K562 (cell line): ENCODE measurements at regions not wholly inside any gene's neighbourhood (a gene's known extent, or its start where the extent isn't known, plus 50 kb on each side); places are given as distances from the start of the nearest gene placed in this dataset.
A peak's percentile ranks its signal among the peaks of the same experiment; 100 is the strongest.

Experiments used
- ATAC-seq: fragments of 200-7000 bp; cut with Tn5 transposase; 3 replicates; pipeline ENCODE4 v1.9.1; 2020; ENCODE audit warnings: moderate library complexity
- BruUV-seq: library from RNA; stranded (reverse); fragments of 400-500 nt; replicated peaks from 2 replicates; lab custom pipeline; 2021; lab: Mats Ljungman, UMichigan
- CTCF ChIA-PET: fragments of 300-600 bp; formaldehyde crosslinking; extraction: SDS; loops from one replicate; lab custom pipeline; 2021; ENCODE audit warnings: low intra/inter-chr PET ratio; lab: Yijun Ruan, JAX
- POLR2A ChIA-PET: fragments of 300-600, 350-650 bp; sonication (Branson Sonifier 250); formaldehyde crosslinking; extraction: SDS; loops from one replicate; lab custom pipeline; 2021; ENCODE audit warnings: antibody characterized with exemption, inconsistent platforms; lab: Yijun Ruan, JAX
- DNase-seq, 4 experiments: peaks; one replicate each; pipeline versions ENCODE4 v3.0.0 to v3.0.0-alpha.2; 2011 to 2018; ENCODE audit warnings: low spot score in 3 of 4, mixed read lengths in 3 of 4; ENCODE audit errors: extremely low read depth in 1 of 4
- FAIRE-seq: peaks from 2 replicates; lab custom pipeline; 2011; peaks lifted over from hg19 to GRCh38; lab: Jason Lieb, UNC
- H2AFZ ChIP-seq: 2 replicates; pipeline ENCODE4 v1.6.0; 2011; ENCODE audit warnings: low read depth, low read length, control low read depth, inconsistent platforms
- H3K27ac ChIP-seq: fragments of 200-600 bp; 3 replicates; pipeline ENCODE4 v1.8.0; 2011; ENCODE audit warnings: low read depth, mild to moderate bottlenecking, control low read depth, inconsistent platforms, low read length, moderate library complexity, mixed read lengths; ENCODE audit errors: extremely low read depth
- H3K27me3 ChIP-seq, 2 experiments: fragments of 300-600 bp in 1 of 2; 2 replicates in 1 of 2; 3 replicates in 1 of 2; pipeline versions ENCODE4 v1.6.0 to v1.8.0; 2011; ENCODE audit warnings: inconsistent platforms in 2 of 2, low read length in 2 of 2, mild to moderate bottlenecking in 1 of 2, mixed read lengths in 1 of 2, moderate library complexity in 1 of 2; ENCODE audit not compliant: control insufficient read depth in 2 of 2, insufficient read depth in 2 of 2
- H3K36me3 ChIP-seq: fragments of 300-600 bp; 3 replicates; pipeline ENCODE4 v1.8.0; 2011; ENCODE audit warnings: mild to moderate bottlenecking, low read length, inconsistent platforms; ENCODE audit not compliant: control insufficient read depth, insufficient read depth
- H3K4me1 ChIP-seq, 2 experiments: fragments of 200-600 bp in 1 of 2; replicated peaks in 1 of 2; 2 replicates in 1 of 2; 3 replicates in 1 of 2; pipeline versions ENCODE4 v1.5.1 to v1.8.0; 2011; ENCODE audit warnings: inconsistent platforms in 2 of 2, low read length in 2 of 2, mild to moderate bottlenecking in 1 of 2, mixed read lengths in 1 of 2, moderate library complexity in 1 of 2; ENCODE audit not compliant: control insufficient read depth in 2 of 2, insufficient read depth in 2 of 2
- H3K4me2 ChIP-seq: 2 replicates; pipeline ENCODE4 v1.6.1; 2011; ENCODE audit warnings: low read length, control low read depth, inconsistent platforms, mixed read lengths; ENCODE audit not compliant: insufficient read depth
- H3K4me3 ChIP-seq: fragments of 200-600 bp; sonication (generic), shearing (Covaris generic); 2 replicates; pipeline ENCODE4 v1.5.1; 2016; ENCODE audit warnings: control low read depth, inconsistent platforms
- H3K79me2 ChIP-seq: fragments of 200-600 bp; 3 replicates; pipeline ENCODE4 v1.8.0; 2011; ENCODE audit warnings: low read length, inconsistent platforms; ENCODE audit not compliant: control insufficient read depth, insufficient read depth
- H3K9ac ChIP-seq, 2 experiments: 2 replicates each; pipeline versions ENCODE4 v1.6.0 to v1.6.1; 2011; ENCODE audit warnings: low read depth in 2 of 2, low read length in 2 of 2, control low read depth in 1 of 2, inconsistent platforms in 1 of 2, mild to moderate bottlenecking in 1 of 2, mixed read lengths in 1 of 2; ENCODE audit not compliant: insufficient read depth in 1 of 2
- H3K9me1 ChIP-seq: one replicate; pipeline ENCODE4 v1.6.0; 2011; ENCODE audit warnings: inconsistent platforms, mild to moderate bottlenecking, low read length, moderate library complexity; ENCODE audit not compliant: control insufficient read depth, insufficient read depth
- H3K9me3 ChIP-seq: replicated peaks from 2 replicates; pipeline ENCODE4 v1.5.1; 2011; ENCODE audit warnings: low read depth, low read length, inconsistent platforms; ENCODE audit not compliant: control insufficient read depth, insufficient read depth
- H4K20me1 ChIP-seq: replicated peaks from 2 replicates; pipeline ENCODE4 v1.6.1; 2011; ENCODE audit warnings: low read length, inconsistent platforms, mixed read lengths; ENCODE audit not compliant: control insufficient read depth, insufficient read depth
- BCOR ChIP-seq: fragments of 450-650 bp; IDR thresholded peaks from 2 replicates; pipeline ENCODE4 v1.6.1; 2016
- CBX3 ChIP-seq, 2 experiments: IDR thresholded peaks; 1 replicate in 1 of 2; 2 replicates in 1 of 2; pipeline ENCODE4 v1.6.1; 2012; ENCODE audit warnings: inconsistent platforms in 2 of 2, low read length in 2 of 2, borderline replicate concordance in 1 of 2, control low read depth in 1 of 2
- CC2D1A ChIP-seq: fragments of 450-650 bp; IDR thresholded peaks from 2 replicates; pipeline ENCODE4 v1.6.1; 2017; ENCODE audit warnings: mild to moderate bottlenecking
- FOSL1 ChIP-seq: fragments of 200-800 bp; sonication (Bioruptor generic); conservative IDR thresholded peaks from 2 replicates; pipeline ENCODE4 v1.6.1; 2016; ENCODE audit warnings: missing genetic modification characterization, missing compliant biosample characterization
- FOXM1 ChIP-seq, 2 experiments: fragments of 450-650 bp in 1 of 2; sonication (generic) in 1 of 2; formaldehyde crosslinking in 1 of 2; IDR thresholded peaks; 2 replicates each; pipeline versions ENCODE4 v1.6.1 to v1.9.0; 2017 to 2022; ENCODE audit warnings: low read depth in 2 of 2, mild to moderate bottlenecking in 2 of 2, missing genetic modification reagents in 1 of 2, moderate library complexity in 1 of 2
- JUNB ChIP-seq: fragments of 450-650 bp; formaldehyde crosslinking; conservative IDR thresholded peaks from 2 replicates; pipeline ENCODE4 v1.4.0; 2020; ENCODE audit warnings: mild to moderate bottlenecking
- KDM1A ChIP-seq, 2 experiments: fragments of 450-650 bp; IDR thresholded peaks; 2 replicates each; pipeline ENCODE4 v1.6.1; 2016; ENCODE audit warnings: mild to moderate bottlenecking in 2 of 2
- MECOM ChIP-seq: fragments of 250-450 bp; sonication (Bioruptor Pico); IDR thresholded peaks from 2 replicates; pipeline ENCODE4 v1.8.0; 2022; ENCODE audit warnings: inconsistent platforms
- OTX1 ChIP-seq: fragments of 450-650 bp; formaldehyde crosslinking; IDR thresholded peaks from 2 replicates; pipeline ENCODE4 v1.4.0; 2022; ENCODE audit warnings: mild to moderate bottlenecking
- RBM25 ChIP-seq: fragments of 200-400 bp; formaldehyde crosslinking; IDR thresholded peaks from 2 replicates; pipeline ENCODE4 v1.6.1; 2018; ENCODE audit warnings: low read length, low read depth, moderate library complexity; ENCODE audit not compliant: severe bottlenecking
- RBM39 ChIP-seq: fragments of 200-400 bp; formaldehyde crosslinking; optimal IDR thresholded peaks from 2 replicates; pipeline ENCODE3; 2018; ENCODE audit warnings: low read depth, low read length
- SMAD4 ChIP-seq: fragments of 250-450 bp; sonication (Bioruptor Pico); conservative IDR thresholded peaks from 2 replicates; pipeline ENCODE4 v1.8.0; 2021; ENCODE audit warnings: inconsistent platforms, mild to moderate bottlenecking, moderate library complexity
- ZBTB8A ChIP-seq: fragments of 450-650 bp; IDR thresholded peaks from 2 replicates; pipeline ENCODE4 v1.6.1; 2018; ENCODE audit warnings: mild to moderate bottlenecking, moderate library complexity; ENCODE audit not compliant: partially characterized antibody
- ZNF3 ChIP-seq: fragments of 250-450 bp; sonication (Bioruptor Pico); IDR thresholded peaks from 2 replicates; pipeline ENCODE4 v1.5.0; 2021; ENCODE audit warnings: mild to moderate bottlenecking, moderate library complexity
- ZNF507 ChIP-seq: conservative IDR thresholded peaks from 2 replicates; pipeline ENCODE4 v1.6.1; 2017; ENCODE audit warnings: missing genetic modification characterization, missing compliant biosample characterization
- ZNF695 ChIP-seq: fragments of 450-650 bp; formaldehyde crosslinking; IDR thresholded peaks from 2 replicates; pipeline ENCODE4 v1.4.0; 2020; ENCODE audit warnings: mild to moderate bottlenecking, moderate library complexity
- ZNF717 ChIP-seq: fragments of 250-450 bp; sonication (Bioruptor Pico); IDR thresholded peaks from 2 replicates; pipeline ENCODE4 v1.5.0; 2021
- WGBS: fragments of 100-300 bp; shearing (Covaris generic); methylation state at CpG from one replicate; pipeline ENCODE4 v1.1.6; 2016; ENCODE audit warnings: low coverage, mixed read lengths; ENCODE audit not compliant: insufficient coverage; ENCODE audit errors: missing lambda C conversion rate; 5-methylcytosine and 5-hydroxymethylcytosine counted together
- in situ Hi-C: fragments of 300-500 bp; cut with MboI; formaldehyde crosslinking; loops from 4 replicates; pipeline ENCODE4 v1.15.0; 2018; ENCODE audit warnings: inconsistent platforms, mixed read lengths
- intact Hi-C: fragments of 100-400 bp; cut with micrococcal nuclease; formaldehyde crosslinking; loops from 2 replicates; pipeline ENCODE4 v1.14.2; 2022
- TF ChIP-seq, protein P1 (sequence below): fragments of 250-450 bp; sonication (Bioruptor Pico); IDR thresholded peaks from 2 replicates; pipeline ENCODE4 v1.5.0; 2021; ENCODE audit warnings: mild to moderate bottlenecking, borderline replicate concordance
- TF ChIP-seq, protein P2 (sequence below), 2 experiments: fragments of 450-650 bp; IDR thresholded peaks; 2 replicates each; pipeline ENCODE4 v1.6.1; 2016
- TF ChIP-seq, protein P3 (sequence below): fragments of 250-450 bp; sonication (Bioruptor Pico); IDR thresholded peaks from 2 replicates; pipeline ENCODE4 v1.8.0; 2022; ENCODE audit warnings: moderate library complexity, mild to moderate bottlenecking, inconsistent platforms

DNA sequence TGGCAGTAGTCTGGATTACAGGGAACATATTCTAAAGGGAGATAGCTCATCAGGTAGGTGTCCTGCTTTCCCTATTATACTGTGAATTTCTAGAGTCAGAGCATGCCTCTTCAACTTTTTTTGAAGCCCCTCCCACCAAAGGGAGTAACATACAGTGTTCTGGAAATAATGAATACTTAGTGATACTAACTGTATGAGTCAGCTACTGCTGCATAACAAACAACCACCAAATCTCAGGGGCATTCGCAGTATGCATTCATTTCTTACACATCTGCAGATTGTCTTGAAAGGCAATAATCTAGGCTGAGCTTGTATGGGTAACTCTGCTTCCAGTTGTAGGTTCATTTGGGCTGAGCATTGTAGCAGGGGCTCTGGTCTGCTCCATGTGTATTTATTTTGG lies 409.7 kb upstream of the SPRED2 start:
- ATAC-seq, result no peak
- 74% methylated on average over 1 of the region's 1 CpG for WGBS
- TF ChIP-seq KDM1A (IDR thresholded peaks at IDR 0.05) (peak; percentile 18 to 40; a peak in 2 of 4 replicates), RBM25 (peak; percentile 73), JUNB (no peak), CC2D1A (no peak), FOXM1 (IDR thresholded peaks at IDR 0.05; ENCODE audit: low read depth) (no peak), FOXM1 (CRISPR knock-in tag; IDR thresholded peaks at IDR 0.05; ENCODE audit: low read depth) (no peak), ZNF3 (no peak), ZNF717 (CRISPR knock-in tag) (no peak), RBM39 (no peak), BCOR (peak; percentile 61; the same call in 1 of the 2 replicates), MECOM (CRISPR knock-in tag) (no peak), ZNF507 (tag) (peak; percentile 62), CBX3 (IDR thresholded peaks at IDR 0.05; ENCODE audit: borderline replicate concordance in 1 of 2, low read length in 2 of 2) (peak in 1 of 2 experiments; percentile 71; a peak in 2 of 3 replicates), ZBTB8A (no peak), SMAD4 (CRISPR knock-in tag) (no peak), OTX1 (CRISPR knock-in tag) (no peak), FOSL1 (tag) (no peak), ZNF695 (CRISPR knock-in tag) (no peak)
- TF ChIP-seq, protein P1, sequence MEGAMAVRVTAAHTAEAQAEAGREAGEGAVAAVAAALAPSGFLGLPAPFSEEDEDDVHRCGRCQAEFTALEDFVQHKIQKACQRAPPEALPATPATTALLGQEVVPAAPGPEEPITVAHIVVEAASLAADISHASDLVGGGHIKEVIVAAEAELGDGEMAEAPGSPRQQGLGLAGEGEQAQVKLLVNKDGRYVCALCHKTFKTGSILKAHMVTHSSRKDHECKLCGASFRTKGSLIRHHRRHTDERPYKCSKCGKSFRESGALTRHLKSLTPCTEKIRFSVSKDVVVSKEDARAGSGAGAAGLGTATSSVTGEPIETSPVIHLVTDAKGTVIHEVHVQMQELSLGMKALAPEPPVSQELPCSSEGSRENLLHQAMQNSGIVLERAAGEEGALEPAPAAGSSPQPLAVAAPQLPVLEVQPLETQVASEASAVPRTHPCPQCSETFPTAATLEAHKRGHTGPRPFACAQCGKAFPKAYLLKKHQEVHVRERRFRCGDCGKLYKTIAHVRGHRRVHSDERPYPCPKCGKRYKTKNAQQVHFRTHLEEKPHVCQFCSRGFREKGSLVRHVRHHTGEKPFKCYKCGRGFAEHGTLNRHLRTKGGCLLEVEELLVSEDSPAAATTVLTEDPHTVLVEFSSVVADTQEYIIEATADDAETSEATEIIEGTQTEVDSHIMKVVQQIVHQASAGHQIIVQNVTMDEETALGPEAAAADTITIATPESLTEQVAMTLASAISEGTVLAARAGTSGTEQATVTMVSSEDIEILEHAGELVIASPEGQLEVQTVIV, result no peak
- TF ChIP-seq, protein P2, sequence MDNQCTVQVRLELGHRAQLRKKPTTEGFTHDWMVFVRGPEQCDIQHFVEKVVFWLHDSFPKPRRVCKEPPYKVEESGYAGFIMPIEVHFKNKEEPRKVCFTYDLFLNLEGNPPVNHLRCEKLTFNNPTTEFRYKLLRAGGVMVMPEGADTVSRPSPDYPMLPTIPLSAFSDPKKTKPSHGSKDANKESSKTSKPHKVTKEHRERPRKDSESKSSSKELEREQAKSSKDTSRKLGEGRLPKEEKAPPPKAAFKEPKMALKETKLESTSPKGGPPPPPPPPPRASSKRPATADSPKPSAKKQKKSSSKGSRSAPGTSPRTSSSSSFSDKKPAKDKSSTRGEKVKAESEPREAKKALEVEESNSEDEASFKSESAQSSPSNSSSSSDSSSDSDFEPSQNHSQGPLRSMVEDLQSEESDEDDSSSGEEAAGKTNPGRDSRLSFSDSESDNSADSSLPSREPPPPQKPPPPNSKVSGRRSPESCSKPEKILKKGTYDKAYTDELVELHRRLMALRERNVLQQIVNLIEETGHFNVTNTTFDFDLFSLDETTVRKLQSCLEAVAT (IDR thresholded peaks at IDR 0.05), result no peak
- TF ChIP-seq, protein P3, sequence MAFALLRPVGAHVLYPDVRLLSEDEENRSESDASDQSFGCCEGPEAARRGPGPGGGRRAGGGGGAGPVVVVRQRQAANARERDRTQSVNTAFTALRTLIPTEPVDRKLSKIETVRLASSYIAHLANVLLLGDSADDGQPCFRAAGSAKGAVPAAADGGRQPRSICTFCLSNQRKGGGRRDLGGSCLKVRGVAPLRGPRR (CRISPR knock-in tag), result no peak

More for the DNA sequence above, 409.7 kb upstream of the SPRED2 start:
- CTCF ChIA-PET, result no interaction called here
- in situ Hi-C loops (no loop called here), intact Hi-C loops (no loop called here)
- Histone ChIP-seq H3K4me3 (no peak overlapping the region), H3K79me2 (no peaks in the 10 kb centered on the region), H3K27ac (no peak overlapping the region), H3K27me3 (no peaks in the 10 kb centered on the region), H3K36me3 (no peaks in the 10 kb centered on the region), H3K9ac (no peak overlapping the region), H3K4me1 (0 out of 5 replicates have a peak, but pooled peaks cover 0 to 3% of the 10 kb centered on the region in 2 experiments), H3K4me2 (no peak overlapping the region), H3K9me1 (no peaks in the 10 kb centered on the region), H2AFZ (no peak overlapping the region), H4K20me1 (no peaks in the 10 kb centered on the region), H3K9me3 (peaks cover 4% of the 10 kb centered on the region)
- no TSS peak for BruUV-seq
- POLR2A ChIA-PET, result interaction anchor here (0.6 kb wide), 1 partner anchor 45 kb away, joined by 3 read pairs; no protein-coding TSS in a partner anchor
- DNase-seq (no peak), FAIRE-seq (no peak)
